Colonic mucosa (tissue), 4 donors: ENCODE measurements at regions not wholly inside any gene's neighbourhood (a gene's known extent, or its start where the extent isn't known, plus 50 kb on each side); places are given as distances from the start of the nearest gene placed in this dataset.

ENCODE experiments used
- DNase-seq: peaks from one replicate; pipeline ENCODE4 v3.0.0-alpha.2; 2020
- H3K27ac ChIP-seq: fragments of 200-600 bp; one replicate; pipeline ENCODE4 v1.8.0; 2021
- H3K27me3 ChIP-seq: fragments of 200-600 bp; one replicate; pipeline ENCODE4 v1.8.0; 2021
- H3K36me3 ChIP-seq: fragments of 200-600 bp; one replicate; pipeline ENCODE4 v1.8.0; 2021
- H3K4me1 ChIP-seq: fragments of 200-600 bp; one replicate; pipeline ENCODE4 v1.8.0; 2021; ENCODE audit warnings: mild to moderate bottlenecking
- H3K4me3 ChIP-seq: fragments of 200-600 bp; one replicate; pipeline ENCODE4 v1.8.0; 2021
- H3K9ac ChIP-seq, 2 donors: one replicate each; pipeline ENCODE4 v1.7.0; 2013; ENCODE audit warnings: control low read depth in 2 of 2, low read depth in 2 of 2, low read length in 2 of 2
- H3K9me3 ChIP-seq: fragments of 200-600 bp; one replicate; pipeline ENCODE4 v1.8.0; 2021
- intact Hi-C: fragments of 100-400 bp; cut with DNase I; formaldehyde crosslinking; loops from one replicate; pipeline ENCODE4 v1.14.1; 2022
- TF ChIP-seq, protein P1 (sequence below): fragments of 200-600 bp; IDR thresholded peaks from one replicate; pipeline ENCODE4 v1.8.0; 2022; ENCODE audit warnings: antibody characterized with exemption, mild to moderate bottlenecking
- donor health status: healthy.
- donor health status: DM: no; HTN: no; CAD: no.
- donor health status: DM: no; HTN: no; CAD: no.

DNA sequence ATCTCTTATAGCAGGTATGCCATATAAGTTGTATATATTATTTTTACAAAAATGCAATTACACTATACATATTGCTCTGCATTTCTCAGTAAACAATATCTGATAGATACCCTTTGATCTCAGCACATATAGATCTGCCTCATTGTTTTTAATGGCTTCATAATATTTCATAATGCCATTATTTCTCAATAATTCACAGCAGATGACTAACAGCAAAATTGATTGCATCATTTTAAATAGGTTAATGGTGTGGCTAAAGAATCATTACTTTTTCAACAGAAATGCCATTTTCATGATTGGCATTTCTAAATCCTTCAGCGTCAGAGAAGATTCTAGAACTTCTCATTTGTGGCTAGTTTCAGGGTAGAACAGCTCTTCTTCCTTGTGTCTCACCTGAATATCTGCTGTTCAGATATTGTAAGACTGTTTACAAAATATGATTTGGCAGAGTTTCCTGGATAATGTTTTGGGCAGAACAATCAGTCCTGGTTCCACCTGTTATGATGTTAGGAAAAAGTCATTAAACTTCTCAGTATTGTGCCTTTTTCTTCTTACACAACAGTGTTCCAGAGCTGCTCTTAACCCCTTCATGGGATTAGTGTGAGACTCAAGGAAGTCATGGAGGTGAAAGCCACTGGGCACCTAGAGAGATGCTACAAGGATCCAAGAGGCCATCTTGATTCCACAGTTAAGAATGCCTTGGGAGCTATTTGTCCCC, 397.6 kb upstream of the THBS1 start:
- H3K9me3 ChIP-seq = no peaks in the 10 kb centered on the region
- intact Hi-C loops = no loop called here
- H3K9ac ChIP-seq = no peak overlapping the region
- no peaks in the 10 kb centered on the region for H3K36me3 ChIP-seq
- H3K4me1 ChIP-seq = no peaks in the 10 kb centered on the region
- TF ChIP-seq, protein P1, sequence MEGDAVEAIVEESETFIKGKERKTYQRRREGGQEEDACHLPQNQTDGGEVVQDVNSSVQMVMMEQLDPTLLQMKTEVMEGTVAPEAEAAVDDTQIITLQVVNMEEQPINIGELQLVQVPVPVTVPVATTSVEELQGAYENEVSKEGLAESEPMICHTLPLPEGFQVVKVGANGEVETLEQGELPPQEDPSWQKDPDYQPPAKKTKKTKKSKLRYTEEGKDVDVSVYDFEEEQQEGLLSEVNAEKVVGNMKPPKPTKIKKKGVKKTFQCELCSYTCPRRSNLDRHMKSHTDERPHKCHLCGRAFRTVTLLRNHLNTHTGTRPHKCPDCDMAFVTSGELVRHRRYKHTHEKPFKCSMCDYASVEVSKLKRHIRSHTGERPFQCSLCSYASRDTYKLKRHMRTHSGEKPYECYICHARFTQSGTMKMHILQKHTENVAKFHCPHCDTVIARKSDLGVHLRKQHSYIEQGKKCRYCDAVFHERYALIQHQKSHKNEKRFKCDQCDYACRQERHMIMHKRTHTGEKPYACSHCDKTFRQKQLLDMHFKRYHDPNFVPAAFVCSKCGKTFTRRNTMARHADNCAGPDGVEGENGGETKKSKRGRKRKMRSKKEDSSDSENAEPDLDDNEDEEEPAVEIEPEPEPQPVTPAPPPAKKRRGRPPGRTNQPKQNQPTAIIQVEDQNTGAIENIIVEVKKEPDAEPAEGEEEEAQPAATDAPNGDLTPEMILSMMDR = no peak
- DNase-seq = no peak
- no peaks in the 10 kb centered on the region for H3K27me3 ChIP-seq
- H3K27ac ChIP-seq = no peak overlapping the region
- H3K4me3 ChIP-seq = no peak overlapping the region

DNA sequence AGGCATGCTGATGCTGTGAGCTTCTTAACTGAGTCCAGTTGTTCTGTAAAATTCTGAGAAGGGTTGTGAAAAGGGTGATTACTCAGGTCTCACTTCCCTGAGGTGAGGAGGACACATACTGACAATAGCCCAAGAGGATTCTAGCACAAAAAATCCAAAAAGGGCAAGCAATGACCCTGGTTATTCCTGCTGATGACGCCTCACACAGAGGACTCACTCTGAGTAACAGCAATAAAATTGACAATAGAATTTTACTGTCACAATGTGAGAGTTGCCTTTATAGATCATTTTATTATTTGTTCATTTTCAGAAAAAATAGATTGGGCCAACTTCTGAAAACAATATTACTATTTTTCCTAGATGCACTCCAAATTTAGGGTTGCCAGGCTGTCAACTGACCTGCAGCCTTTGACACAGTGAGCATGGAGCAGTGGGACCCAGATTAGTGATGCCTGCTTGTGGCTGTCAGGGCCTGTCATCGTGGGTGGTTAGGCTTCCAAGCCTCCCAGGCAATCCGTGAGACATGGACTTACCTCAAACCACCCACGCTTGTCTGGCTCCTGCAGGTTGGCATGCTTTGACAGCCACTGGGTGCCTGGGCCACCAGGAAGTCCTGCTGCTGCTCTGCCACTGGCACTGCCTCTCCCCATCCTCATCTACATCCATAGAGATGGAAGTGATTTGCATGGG, 396.0 kb upstream of the THBS1 start:
- Histone ChIP-seq H3K27ac (no peak overlapping the region), H3K4me3 (no peak overlapping the region), H3K9ac (no peak overlapping the region), H3K9me3 (no peaks in the 10 kb centered on the region), H3K36me3 (no peaks in the 10 kb centered on the region), H3K4me1 (no peaks in the 10 kb centered on the region), H3K27me3 (no peaks in the 10 kb centered on the region)
- intact Hi-C loops = no loop called here
- TF ChIP-seq, protein P1 = no peak
- no peak for DNase-seq

DNA sequence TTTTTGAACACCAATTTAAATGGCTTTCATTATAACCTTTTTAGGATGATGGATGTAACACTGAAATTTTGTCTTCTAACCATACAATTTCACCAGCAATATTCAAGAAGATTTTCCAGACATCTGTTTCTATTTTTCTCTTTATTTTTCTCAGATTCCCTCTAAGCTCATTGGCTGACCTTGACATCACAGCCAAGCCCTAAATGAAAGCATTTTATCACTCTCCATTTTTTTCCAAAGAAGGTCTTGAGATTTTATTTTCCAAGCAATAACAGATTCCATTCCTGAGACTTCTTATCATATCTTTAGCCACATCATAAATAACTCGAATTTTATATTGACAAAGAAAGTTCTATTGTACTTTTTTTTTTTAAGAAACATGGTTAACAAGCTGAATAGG, 392.6 kb upstream of the THBS1 start:
- Histone ChIP-seq H3K36me3 (no peaks in the 10 kb centered on the region), H3K9ac (no peak overlapping the region), H3K4me3 (no peak overlapping the region), H3K27ac (no peak overlapping the region), H3K9me3 (no peaks in the 10 kb centered on the region), H3K27me3 (no peaks in the 10 kb centered on the region), H3K4me1 (no peaks in the 10 kb centered on the region)
- TF ChIP-seq, protein P1 = no peak
- intact Hi-C loops = no loop called here
- DNase-seq = no peak

DNA sequence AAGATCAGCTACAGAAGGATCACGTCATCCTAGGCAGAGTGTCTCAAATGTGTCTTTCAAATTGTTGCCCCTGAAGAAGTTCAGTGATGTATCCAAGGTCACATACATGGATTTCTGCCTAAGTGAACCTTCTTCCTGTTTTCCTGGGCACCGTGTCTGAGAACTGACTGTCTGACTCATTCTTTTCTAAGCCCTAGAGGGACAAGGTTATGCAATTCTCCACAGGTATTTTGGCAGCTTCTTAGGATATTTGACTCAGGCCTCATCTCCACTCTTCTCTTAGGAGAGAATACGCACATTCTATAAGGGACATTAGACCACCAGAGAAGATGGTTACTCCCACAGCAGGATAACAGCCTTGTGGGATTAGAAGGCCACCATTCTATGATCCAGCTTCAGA, 391.9 kb upstream of the THBS1 start:
- Histone ChIP-seq H3K27me3 (no peaks in the 10 kb centered on the region), H3K4me3 (no peak overlapping the region), H3K4me1 (no peaks in the 10 kb centered on the region), H3K9me3 (no peaks in the 10 kb centered on the region), H3K36me3 (no peaks in the 10 kb centered on the region), H3K27ac (no peak overlapping the region), H3K9ac (no peak overlapping the region)
- DNase-seq = no peak
- intact Hi-C loops = no loop called here
- TF ChIP-seq, protein P1 = no peak

DNA sequence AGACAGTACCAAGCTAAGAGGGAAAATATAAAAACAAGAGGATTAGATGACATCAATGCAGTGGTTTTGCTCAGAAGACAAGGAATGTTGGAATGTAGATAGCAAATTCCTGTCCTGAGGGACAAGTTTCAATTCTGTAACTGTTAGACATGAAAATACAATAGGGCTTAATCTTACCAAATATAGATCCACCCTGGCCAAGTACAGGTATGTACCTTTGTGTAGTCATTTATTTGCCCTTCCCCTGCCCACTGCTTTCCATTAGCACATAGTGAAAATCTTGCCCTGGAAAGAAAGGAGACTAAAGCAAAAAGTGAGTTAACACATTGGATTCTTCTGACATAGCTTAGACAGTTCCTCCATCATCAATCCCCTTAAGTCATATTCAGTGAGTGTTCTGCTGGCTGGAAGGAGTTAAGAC, 389.0 kb upstream of the THBS1 start:
- no peaks in the 10 kb centered on the region for H3K27me3 ChIP-seq
- intact Hi-C loops = no loop called here
- no peak overlapping the region for H3K27ac ChIP-seq
- H3K36me3 ChIP-seq = no peaks in the 10 kb centered on the region
- H3K9ac ChIP-seq = no peak overlapping the region
- no peaks in the 10 kb centered on the region for H3K4me1 ChIP-seq
- TF ChIP-seq, protein P1 = no peak
- no peak for DNase-seq
- no peaks in the 10 kb centered on the region for H3K9me3 ChIP-seq
- H3K4me3 ChIP-seq = no peak overlapping the region
